ENCODE measurements at regions not wholly inside any gene's neighbourhood (a gene's known extent, or its start where the extent isn't known, plus 50 kb on each side); places are given as distances from the start of the nearest gene placed in this dataset.

DNA sequence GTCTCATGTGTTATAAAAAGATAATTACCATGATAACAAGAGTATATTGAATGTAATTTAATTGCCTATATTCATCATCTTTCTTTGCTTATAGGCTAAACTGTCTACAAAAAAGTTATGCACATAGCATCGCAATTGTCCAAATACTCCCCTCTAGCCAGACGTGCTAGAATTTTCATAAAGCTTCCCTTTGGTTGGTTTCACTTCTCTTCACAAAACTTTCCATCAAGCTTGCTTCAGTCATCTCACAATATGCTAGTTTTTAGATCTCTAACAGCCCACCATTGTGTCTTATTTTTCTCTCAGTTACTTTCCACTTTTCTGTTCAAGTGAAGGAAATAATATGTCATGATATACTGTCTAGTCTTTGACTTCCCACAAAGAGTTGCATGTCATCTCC is 448.3 kb upstream of the SPANXN1 start:
- DNase-seq: no peak

DNA sequence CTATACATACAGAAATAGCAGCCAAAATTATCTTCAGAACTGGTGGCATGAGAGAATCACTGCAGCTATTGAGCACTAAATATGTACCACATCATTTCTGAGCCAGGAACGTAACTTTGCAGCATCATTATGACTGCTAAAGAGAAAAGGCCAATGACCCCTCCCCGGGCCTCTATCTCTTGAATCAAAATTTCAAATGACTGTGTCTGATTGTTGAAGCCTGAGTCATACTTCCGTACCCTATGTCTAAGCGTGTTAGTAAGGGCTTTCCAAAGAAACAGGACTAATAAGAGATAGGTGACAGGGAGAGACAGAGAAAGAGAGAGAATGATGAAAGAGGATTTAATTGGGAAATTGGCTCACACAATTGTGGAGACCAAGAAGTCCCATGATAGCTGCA is 445.5 kb upstream of the SPANXN1 start:
- no peak for DNase-seq

DNA sequence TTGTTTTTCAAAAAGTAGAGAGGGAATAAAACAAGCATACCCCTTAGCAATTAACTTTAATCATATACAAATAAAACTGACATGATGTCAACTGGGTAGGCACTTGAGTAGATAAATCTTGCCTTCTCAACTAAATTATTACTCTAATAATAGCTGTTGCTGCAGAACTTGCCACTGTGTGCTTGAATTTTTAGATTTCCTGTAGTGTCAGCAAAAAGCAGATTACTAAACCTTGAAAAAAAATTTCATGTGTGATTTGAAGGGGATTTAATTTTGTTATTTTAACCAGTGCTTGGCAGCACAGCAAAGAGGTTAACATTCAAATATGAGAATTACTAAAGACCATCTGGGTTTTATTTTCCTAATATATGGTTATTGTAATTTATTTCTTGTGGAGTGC is 438.3 kb upstream of the SPANXN1 start:
- DNase-seq: no peak

- no peak for DNase-seq
These were observed 436.8 kb upstream of the SPANXN1 start for GRCh38 chrX:144810539-144810938.

DNA sequence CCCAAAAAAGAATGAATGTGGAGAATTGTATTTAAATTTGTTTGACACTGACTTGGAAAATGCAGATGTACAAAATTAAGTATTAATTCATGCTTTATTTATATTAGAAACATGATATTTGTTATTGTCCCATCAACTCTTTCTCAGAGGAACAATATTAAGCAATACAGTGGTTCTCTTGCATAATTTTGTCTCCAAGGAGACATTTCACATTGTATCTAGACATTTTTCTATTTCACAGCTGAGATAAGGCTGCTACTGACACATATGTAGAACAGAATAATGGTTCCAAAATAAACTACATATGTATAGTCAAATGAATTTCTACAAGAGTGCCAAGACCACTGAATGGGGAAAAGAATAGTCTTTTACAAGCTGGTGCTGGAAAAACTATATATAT is 427.9 kb upstream of the SPANXN1 start:
- no peak for DNase-seq

- no peak for DNase-seq
These were observed 406.7 kb upstream of the SPANXN1 start for GRCh38 chrX:144840616-144841015.

DNA sequence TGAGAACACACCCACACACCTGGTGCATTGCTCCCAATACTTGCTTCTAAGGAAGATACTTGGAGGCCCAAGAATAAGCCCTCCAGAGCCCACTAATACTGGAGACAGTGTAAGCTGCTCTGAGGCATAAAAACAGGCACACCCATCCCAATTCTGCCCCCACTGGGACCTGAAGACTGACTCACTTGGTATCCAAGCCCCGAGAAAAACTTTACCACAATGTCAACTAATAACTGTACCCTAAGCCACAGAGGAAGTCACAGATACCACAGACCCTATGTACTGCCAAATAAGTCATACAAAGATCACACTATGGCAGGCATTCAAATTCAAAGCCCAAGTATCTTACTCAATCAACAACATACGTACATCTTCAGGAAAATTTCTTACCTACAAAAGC is 398.2 kb upstream of the SPANXN1 start:
- no peak for DNase-seq

DNA sequence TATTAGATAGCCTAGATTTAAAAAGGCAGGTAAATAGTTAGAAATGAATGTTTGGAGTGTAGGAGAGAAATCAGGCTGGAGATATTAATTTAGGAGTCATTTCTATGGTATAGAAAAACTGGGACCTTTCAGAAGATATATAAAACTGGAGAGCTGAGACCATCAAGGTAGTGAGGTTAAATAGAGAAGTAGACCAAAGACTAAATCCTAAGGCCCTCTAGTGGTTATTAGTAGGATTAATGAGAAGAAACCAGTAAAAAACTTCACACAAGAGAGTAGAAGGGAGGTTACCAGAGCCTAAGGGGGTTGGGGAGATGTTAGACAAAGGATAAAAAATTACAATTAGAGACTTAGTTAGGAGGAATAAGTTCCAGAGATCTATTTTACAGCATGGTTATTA is 351.0 kb upstream of the SPANXN1 start:
- DNase-seq: no peak

GRCh38 chrX:144901521-144901920 is 345.8 kb upstream of the SPANXN1 start:
- no peak for DNase-seq

DNA sequence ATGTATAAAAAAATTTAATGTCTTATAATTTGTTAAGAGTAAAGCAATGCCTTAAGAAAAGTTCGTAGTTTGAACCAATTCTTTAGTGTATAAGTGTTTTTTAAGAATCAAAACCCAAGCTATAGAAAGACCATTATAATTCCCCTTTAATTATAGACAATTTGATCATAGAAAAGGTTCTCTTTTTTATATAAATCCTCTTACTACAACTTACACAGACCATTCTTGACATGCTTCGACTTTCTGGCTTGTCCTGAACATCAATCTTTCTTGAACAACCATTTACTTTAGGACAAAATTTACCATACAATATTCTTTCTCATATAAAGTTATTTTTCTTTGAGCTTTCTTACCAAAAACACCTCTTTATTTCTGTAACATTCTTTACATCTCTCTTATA is 330.5 kb upstream of the SPANXN1 start:
- DNase-seq: no peak

- DNase-seq: no peak
These were observed 328.4 kb upstream of the SPANXN1 start for GRCh38 chrX:144918936-144919335.

DNA sequence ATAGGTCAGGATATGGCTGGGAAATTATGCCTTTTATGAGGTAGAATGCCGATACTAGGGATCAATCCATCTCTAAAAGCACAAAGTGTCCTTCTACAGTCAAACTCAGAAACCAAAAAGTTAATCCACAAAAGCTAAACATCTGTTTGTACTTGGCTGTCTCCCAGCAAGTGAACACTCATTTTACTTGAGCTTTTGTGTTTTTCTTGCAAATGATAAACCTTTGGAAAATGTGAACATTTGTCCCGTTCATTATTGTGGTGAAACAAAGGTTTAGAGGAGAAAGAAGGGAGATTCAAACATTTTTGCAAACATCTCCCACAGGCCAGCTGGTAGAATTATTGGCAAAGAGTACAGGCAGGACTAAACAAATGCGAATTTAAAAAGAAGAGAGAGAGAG is 300.6 kb upstream of the SPANXN1 start:
- DNase-seq: no peak

All from NCI-H2029 treated with DMSO at 0.1 percent for 48 hours (cell line).